GM23338 (cell line): ENCODE measurements at regions not wholly inside any gene's neighbourhood (a gene's known extent, or its start where the extent isn't known, plus 50 kb on each side); places are given as distances from the start of the nearest gene placed in this dataset.

Experiments
- ATAC-seq: fragments of 200-7000 bp; cut with Tn5 transposase; 3 replicates; pipeline ENCODE4 v1.9.1; 2020
- DNase-seq: peaks from one replicate; pipeline ENCODE4 v3.0.0-alpha.2; 2015; ENCODE audit warnings: low spot score
- H2AFZ ChIP-seq: fragments of 200-600 bp; sonication (generic); 2 replicates; pipeline ENCODE4 v1.8.0; 2016; ENCODE audit warnings: antibody characterized with exemption, mild to moderate bottlenecking, moderate library complexity
- H3F3A ChIP-seq: fragments of 200-600 bp; sonication (generic); replicated peaks from 2 replicates; pipeline ENCODE4 v1.8.0; 2017; ENCODE audit warnings: antibody characterized with exemption, mixed run types, low read depth
- H3K27ac ChIP-seq: fragments of 200-600 bp; sonication (generic); 2 replicates; pipeline ENCODE4 v1.6.1; 2016; ENCODE audit warnings: low read depth
- H3K27me3 ChIP-seq: fragments of 200-600 bp; sonication (generic); 2 replicates; pipeline ENCODE4 v1.8.0; 2016; ENCODE audit warnings: mild to moderate bottlenecking, mixed run types, moderate library complexity; ENCODE audit not compliant: insufficient read depth
- H3K36me3 ChIP-seq: fragments of 200-600 bp; sonication (generic); 2 replicates; pipeline ENCODE4 v1.8.0; 2016; ENCODE audit warnings: mild to moderate bottlenecking; ENCODE audit not compliant: insufficient read depth
- H3K4me1 ChIP-seq: fragments of 200-600 bp; sonication (generic); 2 replicates; pipeline ENCODE4 v1.8.0; 2016; ENCODE audit warnings: mild to moderate bottlenecking, moderate library complexity; ENCODE audit not compliant: insufficient read depth
- H3K4me2 ChIP-seq: fragments of 200-600 bp; sonication (generic); 2 replicates; pipeline ENCODE4 v1.7.1; 2017; ENCODE audit warnings: mixed run types
- H3K4me3 ChIP-seq: fragments of 200-600 bp; sonication (generic); 2 replicates; pipeline ENCODE4 v1.6.1; 2016; ENCODE audit warnings: mixed run types
- H3K79me2 ChIP-seq: fragments of 200-600 bp; sonication (generic); replicated peaks from 2 replicates; pipeline ENCODE4 v1.8.0; 2017; ENCODE audit warnings: mild to moderate bottlenecking; ENCODE audit not compliant: insufficient read depth
- H3K9me2 ChIP-seq: fragments of 200-600 bp; sonication (generic); 2 replicates; pipeline ENCODE4 v1.8.0; 2017; ENCODE audit not compliant: insufficient read depth
- H4K20me1 ChIP-seq: fragments of 200-600 bp; sonication (generic); replicated peaks from 2 replicates; pipeline ENCODE4 v1.8.0; 2017; ENCODE audit warnings: mild to moderate bottlenecking; ENCODE audit not compliant: insufficient read depth
- H3K27ac Mint-ChIP-seq: 2 replicates; pipeline ENCODE4 v1.8.0; 2020; ENCODE audit warnings: inconsistent platforms, mild to moderate bottlenecking, moderate library complexity, mixed read lengths
- H3K27me3 Mint-ChIP-seq: 3 replicates; pipeline ENCODE4 v1.8.0; 2022; ENCODE audit warnings: low read depth, mild to moderate bottlenecking, moderate library complexity, mixed read lengths, inconsistent platforms; ENCODE audit not compliant: insufficient read depth, poor library complexity
- H3K36me3 Mint-ChIP-seq: 3 replicates; pipeline ENCODE4 v1.8.0; 2021; ENCODE audit warnings: low read depth, mild to moderate bottlenecking, inconsistent platforms, moderate library complexity, mixed read lengths
- H3K4me1 Mint-ChIP-seq: 3 replicates; pipeline ENCODE4 v1.8.0; 2020; ENCODE audit warnings: mild to moderate bottlenecking, inconsistent platforms, mixed read lengths
- H3K4me3 Mint-ChIP-seq: 3 replicates; pipeline ENCODE4 v1.8.0; 2021; ENCODE audit warnings: moderate library complexity, mild to moderate bottlenecking, inconsistent platforms, mixed read lengths
- H3K9me3 Mint-ChIP-seq: 3 replicates; pipeline ENCODE4 v1.8.0; 2020; ENCODE audit warnings: moderate library complexity, mild to moderate bottlenecking, inconsistent platforms, mixed read lengths
- CTCF ChIP-seq, 2 experiments: fragments of 200-600 bp in 1 of 2; sonication (generic) in 1 of 2; conservative IDR thresholded peaks; 2 replicates each; pipeline versions ENCODE4 v1.5.1 to v1.6.1; 2016 to 2017; ENCODE audit warnings: antibody characterized with exemption in 2 of 2, low read depth in 2 of 2, mild to moderate bottlenecking in 2 of 2, moderate library complexity in 1 of 2
- EZH2 ChIP-seq: fragments of 200-600 bp; sonication (generic); IDR thresholded peaks from one replicate; pipeline ENCODE4 v1.8.0; 2017; ENCODE audit warnings: antibody characterized with exemption, mild to moderate bottlenecking, low read depth; ENCODE audit not compliant: unreplicated experiment
- EZH2phosphoT487 ChIP-seq: fragments of 200-600 bp; sonication (generic); IDR thresholded peaks from one replicate; pipeline ENCODE4 v1.8.1; 2018; ENCODE audit warnings: antibody characterized with exemption; ENCODE audit not compliant: unreplicated experiment
- REST ChIP-seq: IDR thresholded peaks from one replicate; pipeline ENCODE4 v1.6.1; 2018; ENCODE audit warnings: antibody characterized with exemption; ENCODE audit not compliant: unreplicated experiment
- ZNF114 ChIP-seq: fragments of 250-450 bp; sonication (Bioruptor Pico); IDR thresholded peaks from 2 replicates; pipeline ENCODE4 v1.5.0; 2020; ENCODE audit warnings: mild to moderate bottlenecking, moderate library complexity
- ZNF331 ChIP-seq: fragments of 250-450 bp; sonication (Bioruptor Pico); IDR thresholded peaks from 2 replicates; pipeline ENCODE4 v1.5.0; 2020; ENCODE audit warnings: low read depth, mild to moderate bottlenecking, moderate library complexity
- TF ChIP-seq, protein P1 (sequence below): fragments of 250-450 bp; sonication (Bioruptor Pico); IDR thresholded peaks from 2 replicates; pipeline ENCODE4 v1.5.0; 2020; ENCODE audit warnings: mild to moderate bottlenecking, moderate library complexity
- TF ChIP-seq, protein P2 (sequence below): IDR thresholded peaks from 2 replicates; pipeline ENCODE4 v1.6.1; 2016; ENCODE audit warnings: antibody characterized with exemption

DNA sequence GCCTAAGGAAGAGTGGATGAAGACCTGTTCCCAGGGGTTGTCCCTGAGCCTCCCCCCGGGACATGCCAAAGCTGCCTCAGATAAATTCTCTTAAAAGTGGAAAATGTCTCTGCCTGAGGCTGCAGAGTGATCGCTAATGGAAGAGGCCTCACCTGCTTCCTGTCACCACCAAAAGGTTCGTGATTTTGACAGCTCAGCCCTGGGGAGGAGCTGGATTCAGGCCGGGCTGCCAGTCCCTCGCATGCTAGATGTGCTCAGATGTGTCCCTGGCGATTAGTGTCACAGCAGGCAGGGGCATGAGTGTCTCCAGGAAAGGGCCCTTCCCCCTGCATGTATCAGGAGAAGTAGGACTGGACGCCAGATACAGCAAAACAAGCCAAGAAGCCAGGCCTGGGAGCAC, 626.5 kb downstream of the UQCRFS1 start (continued):
- TF ChIP-seq, protein P1, sequence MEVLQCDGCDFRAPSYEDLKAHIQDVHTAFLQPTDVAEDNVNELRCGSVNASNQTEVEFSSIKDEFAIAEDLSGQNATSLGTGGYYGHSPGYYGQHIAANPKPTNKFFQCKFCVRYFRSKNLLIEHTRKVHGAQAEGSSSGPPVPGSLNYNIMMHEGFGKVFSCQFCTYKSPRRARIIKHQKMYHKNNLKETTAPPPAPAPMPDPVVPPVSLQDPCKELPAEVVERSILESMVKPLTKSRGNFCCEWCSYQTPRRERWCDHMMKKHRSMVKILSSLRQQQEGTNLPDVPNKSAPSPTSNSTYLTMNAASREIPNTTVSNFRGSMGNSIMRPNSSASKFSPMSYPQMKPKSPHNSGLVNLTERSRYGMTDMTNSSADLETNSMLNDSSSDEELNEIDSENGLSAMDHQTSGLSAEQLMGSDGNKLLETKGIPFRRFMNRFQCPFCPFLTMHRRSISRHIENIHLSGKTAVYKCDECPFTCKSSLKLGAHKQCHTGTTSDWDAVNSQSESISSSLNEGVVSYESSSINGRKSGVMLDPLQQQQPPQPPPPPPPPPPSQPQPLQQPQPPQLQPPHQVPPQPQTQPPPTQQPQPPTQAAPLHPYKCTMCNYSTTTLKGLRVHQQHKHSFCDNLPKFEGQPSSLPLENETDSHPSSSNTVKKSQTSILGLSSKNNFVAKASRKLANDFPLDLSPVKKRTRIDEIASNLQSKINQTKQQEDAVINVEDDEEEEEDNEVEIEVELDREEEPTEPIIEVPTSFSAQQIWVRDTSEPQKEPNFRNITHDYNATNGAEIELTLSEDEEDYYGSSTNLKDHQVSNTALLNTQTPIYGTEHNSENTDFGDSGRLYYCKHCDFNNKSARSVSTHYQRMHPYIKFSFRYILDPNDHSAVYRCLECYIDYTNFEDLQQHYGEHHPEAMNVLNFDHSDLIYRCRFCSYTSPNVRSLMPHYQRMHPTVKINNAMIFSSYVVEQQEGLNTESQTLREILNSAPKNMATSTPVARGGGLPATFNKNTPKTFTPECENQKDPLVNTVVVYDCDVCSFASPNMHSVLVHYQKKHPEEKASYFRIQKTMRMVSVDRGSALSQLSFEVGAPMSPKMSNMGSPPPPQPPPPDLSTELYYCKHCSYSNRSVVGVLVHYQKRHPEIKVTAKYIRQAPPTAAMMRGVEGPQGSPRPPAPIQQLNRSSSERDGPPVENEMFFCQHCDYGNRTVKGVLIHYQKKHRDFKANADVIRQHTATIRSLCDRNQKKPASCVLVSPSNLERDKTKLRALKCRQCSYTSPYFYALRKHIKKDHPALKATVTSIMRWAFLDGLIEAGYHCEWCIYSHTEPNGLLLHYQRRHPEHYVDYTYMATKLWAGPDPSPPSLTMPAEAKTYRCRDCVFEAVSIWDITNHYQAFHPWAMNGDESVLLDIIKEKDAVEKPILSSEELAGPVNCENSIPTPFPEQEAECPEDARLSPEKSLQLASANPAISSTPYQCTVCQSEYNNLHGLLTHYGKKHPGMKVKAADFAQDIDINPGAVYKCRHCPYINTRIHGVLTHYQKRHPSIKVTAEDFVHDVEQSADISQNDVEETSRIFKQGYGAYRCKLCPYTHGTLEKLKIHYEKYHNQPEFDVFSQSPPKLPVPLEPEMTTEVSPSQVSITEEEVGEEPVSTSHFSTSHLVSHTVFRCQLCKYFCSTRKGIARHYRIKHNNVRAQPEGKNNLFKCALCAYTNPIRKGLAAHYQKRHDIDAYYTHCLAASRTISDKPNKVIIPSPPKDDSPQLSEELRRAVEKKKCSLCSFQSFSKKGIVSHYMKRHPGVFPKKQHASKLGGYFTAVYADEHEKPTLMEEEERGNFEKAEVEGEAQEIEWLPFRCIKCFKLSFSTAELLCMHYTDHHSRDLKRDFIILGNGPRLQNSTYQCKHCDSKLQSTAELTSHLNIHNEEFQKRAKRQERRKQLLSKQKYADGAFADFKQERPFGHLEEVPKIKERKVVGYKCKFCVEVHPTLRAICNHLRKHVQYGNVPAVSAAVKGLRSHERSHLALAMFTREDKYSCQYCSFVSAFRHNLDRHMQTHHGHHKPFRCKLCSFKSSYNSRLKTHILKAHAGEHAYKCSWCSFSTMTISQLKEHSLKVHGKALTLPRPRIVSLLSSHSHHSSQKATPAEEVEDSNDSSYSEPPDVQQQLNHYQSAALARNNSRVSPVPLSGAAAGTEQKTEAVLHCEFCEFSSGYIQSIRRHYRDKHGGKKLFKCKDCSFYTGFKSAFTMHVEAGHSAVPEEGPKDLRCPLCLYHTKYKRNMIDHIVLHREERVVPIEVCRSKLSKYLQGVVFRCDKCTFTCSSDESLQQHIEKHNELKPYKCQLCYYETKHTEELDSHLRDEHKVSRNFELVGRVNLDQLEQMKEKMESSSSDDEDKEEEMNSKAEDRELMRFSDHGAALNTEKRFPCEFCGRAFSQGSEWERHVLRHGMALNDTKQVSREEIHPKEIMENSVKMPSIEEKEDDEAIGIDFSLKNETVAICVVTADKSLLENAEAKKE (CRISPR knock-in tag): no peak

- no peak overlapping the region for H3K4me3 Mint-ChIP-seq
- H2AFZ ChIP-seq: no peak overlapping the region
- 0 out of 2 replicates have a peak, but pooled peaks cover 10% of the 10 kb centered on the region for H3K9me2 ChIP-seq
- DNase-seq: no peak
- H3K4me2 ChIP-seq: no peak overlapping the region
- H3K9me3 Mint-ChIP-seq: no peaks in the 10 kb centered on the region
- no peak overlapping the region for H3K27ac Mint-ChIP-seq
- no peak overlapping the region for H3K4me3 ChIP-seq
- H3F3A ChIP-seq: no peaks in the 10 kb centered on the region
- ATAC-seq: no peak
- H3K27me3 Mint-ChIP-seq: peaks cover 11% of the 10 kb centered on the region
- H3K4me1 ChIP-seq: peaks cover 25% of the 10 kb centered on the region
- no peaks in the 10 kb centered on the region for H4K20me1 ChIP-seq
- peaks cover 38% of the 10 kb centered on the region for H3K4me1 Mint-ChIP-seq
- H3K79me2 ChIP-seq: no peaks in the 10 kb centered on the region
- H3K27me3 ChIP-seq: no peaks in the 10 kb centered on the region
- H3K27ac ChIP-seq: no peak overlapping the region
- H3K36me3 Mint-ChIP-seq: no peaks in the 10 kb centered on the region; the same call in 2 of the 3 replicates
- no peaks in the 10 kb centered on the region; the same call in 1 of the 2 replicates for H3K36me3 ChIP-seq
- TF ChIP-seq, protein P2, sequence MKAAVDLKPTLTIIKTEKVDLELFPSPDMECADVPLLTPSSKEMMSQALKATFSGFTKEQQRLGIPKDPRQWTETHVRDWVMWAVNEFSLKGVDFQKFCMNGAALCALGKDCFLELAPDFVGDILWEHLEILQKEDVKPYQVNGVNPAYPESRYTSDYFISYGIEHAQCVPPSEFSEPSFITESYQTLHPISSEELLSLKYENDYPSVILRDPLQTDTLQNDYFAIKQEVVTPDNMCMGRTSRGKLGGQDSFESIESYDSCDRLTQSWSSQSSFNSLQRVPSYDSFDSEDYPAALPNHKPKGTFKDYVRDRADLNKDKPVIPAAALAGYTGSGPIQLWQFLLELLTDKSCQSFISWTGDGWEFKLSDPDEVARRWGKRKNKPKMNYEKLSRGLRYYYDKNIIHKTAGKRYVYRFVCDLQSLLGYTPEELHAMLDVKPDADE: no peak
- TF ChIP-seq EZH2phosphoT487 (no peak), REST (no peak), CTCF (conservative IDR thresholded peaks at IDR 0.05; ENCODE audit: low read depth in 2 of 2) (no peak), EZH2 (no peak), ZNF114 (CRISPR knock-in tag) (no peak), ZNF331 (no peak)
Observed at GRCh38 chr19:28585796-28586195, 627.2 kb downstream of the UQCRFS1 start.
